Lower leg skin (tissue), 4 donors: ENCODE measurements at regions not wholly inside any gene's neighbourhood (a gene's known extent, or its start where the extent isn't known, plus 50 kb on each side); places are given as distances from the start of the nearest gene placed in this dataset.
A peak's percentile ranks its signal among the peaks of the same experiment; 100 is the strongest.

Experiments
- DNase-seq, 2 donors: peaks; one replicate each; pipeline ENCODE4 v3.0.0-alpha.2; 2019; ENCODE audit warnings: low spot score in 2 of 2
- H3K4me3 ChIP-seq: fragments of 200-600 bp; sonication (generic); 2 replicates; pipeline ENCODE4 v1.5.1; 2017; ENCODE audit warnings: mild to moderate bottlenecking, low read depth; ENCODE audit not compliant: poor library complexity, severe bottlenecking
- CTCF ChIP-seq, 3 donors: fragments of 450-650 bp; IDR thresholded peaks; one replicate each; pipeline ENCODE4 v1.5.1; 2016; ENCODE audit warnings: antibody characterized with exemption in 3 of 3, mild to moderate bottlenecking in 3 of 3, moderate library complexity in 2 of 3
- POLR2A ChIP-seq, 2 donors: fragments of 450-650 bp; IDR thresholded peaks; one replicate each; pipeline ENCODE4 v1.6.1; 2016 to 2017; ENCODE audit warnings: antibody characterized with exemption in 2 of 2, mild to moderate bottlenecking in 1 of 2, moderate library complexity in 1 of 2
- WGBS, 2 donors: methylation state at CpG; one replicate each; pipeline ENCODE4 v1.1.5; 2018; 5-methylcytosine and 5-hydroxymethylcytosine counted together
- intact Hi-C: fragments of 100-400 bp; cut with DNase I; formaldehyde crosslinking; loops from one replicate; pipeline ENCODE4 v1.15.0; 2023; ENCODE audit warnings: low total_unique reads

GRCh38 chrX:20711366-20711765, 444.7 kb upstream of the RPS6KA3 start:
- intact Hi-C loops: no loop called here
- no peak for TF ChIP-seq CTCF (IDR thresholded peaks at IDR 0.05)
- TF ChIP-seq POLR2A (IDR thresholded peaks at IDR 0.05): no peak
- no peak for DNase-seq
- WGBS, 2 donors: 46 to 67% methylated on average over 3 of the region's 3 CpGs
- no peak overlapping the region for H3K4me3 ChIP-seq

- DNase-seq: peak in 1 of 2 donors; percentile 16
- no peak overlapping the region for H3K4me3 ChIP-seq
- intact Hi-C loops: no loop called here
- TF ChIP-seq CTCF (IDR thresholded peaks at IDR 0.05) (no peak), POLR2A (IDR thresholded peaks at IDR 0.05) (no peak)
- 57 to 74% methylated on average over 2 of the region's 2 CpGs for WGBS, 2 donors
These were observed 426.4 kb upstream of the RPS6KA3 start for GRCh38 chrX:20693078-20693477.

GRCh38 chrX:20686256-20686655, 419.5 kb upstream of the RPS6KA3 start:
- DNase-seq: no peak
- intact Hi-C loops: no loop called here
- no peak overlapping the region for H3K4me3 ChIP-seq
- TF ChIP-seq POLR2A (IDR thresholded peaks at IDR 0.05) (no peak), CTCF (IDR thresholded peaks at IDR 0.05) (no peak)
- WGBS, 2 donors: 91 to 96% methylated on average over 7 of the region's 7 CpGs

- WGBS, 2 donors: 79 to 90% methylated on average over 5 of the region's 5 CpGs
- TF ChIP-seq POLR2A (IDR thresholded peaks at IDR 0.05) (no peak), CTCF (IDR thresholded peaks at IDR 0.05) (no peak)
- intact Hi-C loops: no loop called here
- H3K4me3 ChIP-seq: no peak overlapping the region
- DNase-seq: no peak
These were observed 418.9 kb upstream of the RPS6KA3 start for GRCh38 chrX:20685652-20686051.

GRCh38 chrX:20681683-20682082, 415.0 kb upstream of the RPS6KA3 start:
- DNase-seq: no peak
- TF ChIP-seq POLR2A (IDR thresholded peaks at IDR 0.05) (no peak), CTCF (IDR thresholded peaks at IDR 0.05) (no peak)
- intact Hi-C loops: no loop called here
- no peak overlapping the region for H3K4me3 ChIP-seq
- WGBS, 2 donors: 20 to 67% methylated on average over 1 of the region's 1 CpG

GRCh38 chrX:20680998-20681397, 414.3 kb upstream of the RPS6KA3 start:
- no peak overlapping the region for H3K4me3 ChIP-seq
- TF ChIP-seq POLR2A (IDR thresholded peaks at IDR 0.05) (no peak), CTCF (IDR thresholded peaks at IDR 0.05) (no peak)
- peak in 1 of 2 donors; percentile 22 for DNase-seq
- intact Hi-C loops: no loop called here
